HG02938 (cell line): ENCODE measurements at regions not wholly inside any gene's neighbourhood (a gene's known extent, or its start where the extent isn't known, plus 50 kb on each side); places are given as distances from the start of the nearest gene placed in this dataset.
A peak's percentile ranks its signal among the peaks of the same experiment; 100 is the strongest.

Experiments
- ATAC-seq: cut with Tn5 transposase; IDR thresholded peaks from one replicate; pipeline ENCODE4 v1.9.1; 2021; ENCODE audit warnings: mild to moderate bottlenecking, moderate library complexity; ENCODE audit not compliant: unreplicated experiment

- ATAC-seq: no peak
Observed at GRCh38 chr2:41936771-41937463, 110.9 kb upstream of the PKDCC start.

DNA sequence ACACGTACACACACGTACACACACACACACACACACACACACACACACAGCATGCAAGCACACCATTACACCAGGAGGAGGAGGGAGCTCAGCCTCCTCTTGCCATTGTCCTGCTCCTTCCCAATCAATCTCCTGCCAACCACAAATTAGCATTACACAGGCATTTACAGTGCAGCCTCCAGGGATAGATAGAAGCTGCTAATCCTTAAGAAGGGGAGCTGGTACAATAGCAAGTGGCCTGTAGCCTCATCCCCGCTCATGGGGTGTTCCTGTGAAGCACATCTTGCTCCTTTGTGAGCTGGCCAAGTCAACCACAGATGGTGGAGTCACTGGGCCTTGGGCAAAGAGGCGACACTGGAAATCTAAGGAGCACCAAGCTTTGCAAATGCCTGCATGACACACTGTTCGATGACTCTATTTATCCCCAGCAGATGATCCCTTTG is 110.3 kb upstream of the PKDCC start:
- no peak for ATAC-seq

DNA sequence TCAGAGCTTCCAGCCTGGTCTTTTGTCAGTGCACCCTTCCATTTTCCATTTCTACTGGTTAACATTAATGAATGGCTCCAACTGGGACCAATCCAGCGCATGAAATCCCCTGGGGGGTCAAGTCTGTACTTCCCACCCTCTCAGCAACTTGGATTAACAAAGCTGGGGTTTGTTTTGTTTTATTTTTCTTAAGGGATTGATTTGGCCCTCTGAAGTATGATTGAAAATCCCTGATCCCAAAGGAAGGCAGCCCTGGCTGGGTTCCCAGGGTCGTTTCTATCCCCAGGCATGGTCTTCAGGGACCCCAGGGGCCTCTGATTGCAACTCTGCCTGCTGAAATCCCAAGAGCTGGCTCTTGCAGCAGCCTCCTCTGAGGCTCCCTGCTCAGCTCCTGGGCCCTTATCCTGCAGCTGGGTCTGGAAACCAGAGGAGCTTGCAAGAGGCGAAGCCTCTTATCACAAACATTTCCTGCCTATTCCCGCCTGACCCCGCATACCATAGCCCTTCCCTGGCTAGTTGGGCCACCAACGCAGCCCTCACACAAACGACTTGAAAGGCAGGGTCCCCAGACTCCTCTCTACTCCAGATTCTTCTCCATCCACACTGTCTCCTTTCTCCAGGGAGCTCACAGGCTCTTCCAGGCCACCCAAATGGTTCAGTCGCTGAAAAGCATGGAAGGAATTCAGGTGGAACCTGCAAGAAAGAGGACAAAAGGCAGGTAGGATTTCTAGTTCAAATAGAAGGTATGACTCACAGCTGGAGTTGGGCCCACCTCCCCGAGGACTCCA is 109.7 kb upstream of the PKDCC start:
- no peak for ATAC-seq

- no peak for ATAC-seq
Observed at GRCh38 chr2:41940060-41940744, 107.6 kb upstream of the PKDCC start.

GRCh38 chr2:41940745-41941063 is 107.1 kb upstream of the PKDCC start:
- no peak for ATAC-seq

DNA sequence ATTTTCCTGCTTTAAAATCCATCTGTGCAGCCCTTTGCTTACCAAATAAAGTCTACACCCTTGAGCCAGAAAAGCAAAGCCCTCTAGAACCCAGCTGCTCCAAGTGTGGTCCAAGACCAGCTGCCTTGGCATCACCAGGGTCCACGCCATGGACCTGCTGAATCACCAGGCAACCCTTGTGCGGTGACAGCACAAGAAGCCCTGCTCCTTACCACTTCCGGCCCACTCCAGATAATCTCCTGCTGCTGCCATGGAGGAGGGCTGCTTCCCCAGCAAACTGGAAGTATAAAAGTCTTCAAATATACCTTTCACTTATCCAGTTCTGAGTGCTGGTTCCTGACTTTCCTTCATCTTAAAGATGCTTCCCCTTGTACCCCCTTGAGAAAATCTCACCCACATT is 106.0 kb upstream of the PKDCC start:
- ATAC-seq: no peak

DNA sequence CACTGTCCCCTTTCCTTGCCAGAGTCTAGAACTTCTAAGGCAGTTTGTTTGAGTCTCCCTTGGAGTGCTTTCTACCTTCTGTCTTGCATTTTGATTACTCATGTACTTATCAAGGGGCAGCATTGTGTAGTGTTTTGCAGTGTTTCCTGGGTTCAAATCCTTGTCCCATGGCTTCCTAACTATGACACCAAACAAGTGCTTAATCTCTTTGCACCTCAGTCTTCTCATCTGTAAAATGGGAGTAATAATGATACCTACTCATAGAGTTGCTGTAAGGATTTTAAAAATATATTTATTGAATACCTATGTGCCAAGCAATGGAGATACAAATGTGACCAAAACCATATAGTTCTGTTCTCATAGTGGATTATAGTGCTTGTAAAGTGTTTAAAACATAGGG is 105.5 kb upstream of the PKDCC start:
- no peak for ATAC-seq

- ATAC-seq: no peak
Observed at GRCh38 chr2:41943159-41943558, 104.7 kb upstream of the PKDCC start.

DNA sequence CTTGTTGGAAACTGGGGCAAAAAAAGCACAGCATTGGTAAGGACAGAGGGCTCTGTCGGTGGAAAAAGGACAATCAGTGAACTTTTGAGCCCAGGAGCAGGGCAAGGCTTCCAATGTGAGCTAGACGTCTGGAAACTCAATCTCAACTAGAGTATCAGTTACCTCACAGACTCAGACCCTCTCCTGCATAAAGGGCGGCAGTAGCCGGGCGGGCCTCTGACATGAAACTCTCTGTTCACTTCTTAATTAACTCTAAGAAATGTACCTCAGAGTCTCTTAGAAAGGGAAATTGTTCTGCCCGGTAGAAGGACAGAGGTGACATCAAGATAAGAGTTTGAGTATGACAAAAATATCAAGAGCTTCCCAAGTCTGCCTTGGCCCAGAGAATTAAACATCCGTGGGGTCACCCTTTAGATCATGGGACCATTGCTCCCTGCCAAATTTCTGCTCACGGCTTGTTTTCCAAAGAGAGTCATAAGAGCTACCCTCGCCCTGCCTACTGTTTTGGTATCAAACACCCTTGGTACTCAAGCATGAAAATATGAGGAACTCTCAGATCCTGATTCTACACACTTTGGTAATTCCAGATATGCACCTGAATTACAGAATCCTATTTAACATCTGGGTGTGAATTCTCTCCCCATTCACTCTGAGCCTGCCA is 103.5 kb upstream of the PKDCC start:
- no peak for ATAC-seq

- no peak for ATAC-seq
Observed at GRCh38 chr2:41947701-41948396, 100.0 kb upstream of the PKDCC start.

- ATAC-seq: no peak
Observed at GRCh38 chr2:41948397-41948763, 99.4 kb upstream of the PKDCC start.

- no peak for ATAC-seq
Observed at GRCh38 chr2:41949091-41949882, 98.5 kb upstream of the PKDCC start.

DNA sequence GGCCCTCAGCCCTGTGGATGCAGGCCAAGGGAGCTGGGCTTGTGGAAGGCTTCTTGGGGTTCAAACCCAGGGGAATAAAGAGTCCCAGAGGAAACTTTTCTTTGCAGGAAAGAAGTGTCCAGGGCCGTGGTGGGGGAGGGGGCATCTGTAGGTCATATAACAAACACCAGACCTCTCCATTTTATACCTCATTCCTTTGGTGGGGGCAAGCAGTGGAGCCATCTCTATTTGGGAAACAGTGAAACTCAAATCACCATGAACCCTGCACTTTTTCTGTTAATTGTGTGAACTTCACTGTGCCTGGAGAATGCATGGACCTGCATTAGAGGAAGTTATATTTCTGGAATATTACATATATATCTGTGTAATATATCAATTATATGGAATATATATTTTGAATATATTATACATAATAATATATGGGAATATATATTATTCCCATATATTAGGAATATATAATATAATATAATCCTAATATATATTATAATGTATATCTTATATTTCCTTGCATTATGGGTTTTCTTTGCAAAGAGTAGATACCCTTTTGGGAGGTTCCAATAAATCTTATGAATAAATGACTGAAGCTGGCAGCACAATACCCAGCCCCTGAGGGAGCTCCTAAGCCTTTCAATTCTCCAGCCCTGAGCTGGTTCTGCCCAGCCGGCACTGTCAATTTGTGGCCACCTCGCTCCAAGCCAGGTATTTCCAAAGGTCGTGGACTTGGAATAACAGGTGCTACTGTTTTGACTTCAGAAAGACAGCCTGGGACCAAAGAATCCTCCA is 97.7 kb upstream of the PKDCC start:
- ATAC-seq: no peak

- ATAC-seq: no peak
Observed at GRCh38 chr2:41950666-41950960, 97.2 kb upstream of the PKDCC start.

GRCh38 chr2:41954304-41955291 is 93.2 kb upstream of the PKDCC start:
- no peak for ATAC-seq

DNA sequence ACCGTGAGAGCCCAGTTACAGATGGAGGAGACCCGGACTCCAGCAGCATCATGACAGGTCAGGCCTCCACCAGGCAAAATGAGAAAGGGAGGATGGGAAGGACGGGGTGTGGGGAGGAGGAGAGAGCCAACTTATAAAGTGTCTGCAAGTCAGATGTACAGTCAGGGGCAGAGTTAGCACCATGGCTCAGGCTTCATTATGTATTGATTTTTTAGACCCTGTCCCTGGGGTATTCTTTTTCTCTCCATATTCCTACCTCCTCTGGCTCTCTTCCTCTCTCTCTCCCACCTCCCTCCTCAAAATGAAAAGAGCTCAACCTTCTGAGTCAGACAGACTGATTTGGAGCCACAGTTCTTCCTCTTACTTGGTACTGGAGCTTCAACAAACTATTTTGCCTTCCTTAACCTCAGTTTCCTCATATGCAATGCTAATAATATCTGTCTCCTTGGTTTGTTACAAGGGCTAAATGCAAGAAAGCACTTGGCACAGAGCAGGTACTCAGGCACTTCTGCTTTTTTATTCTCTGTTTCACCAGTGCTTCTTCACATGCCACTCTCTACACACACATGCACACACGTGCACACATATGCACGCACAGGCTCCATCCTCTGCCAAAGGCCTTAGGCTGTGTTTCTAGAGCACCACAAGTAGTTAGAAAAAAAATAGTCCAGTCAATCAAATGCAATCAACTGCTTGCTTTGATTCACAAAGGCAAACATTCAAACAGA is 92.3 kb upstream of the PKDCC start:
- ATAC-seq: peak; percentile 41

DNA sequence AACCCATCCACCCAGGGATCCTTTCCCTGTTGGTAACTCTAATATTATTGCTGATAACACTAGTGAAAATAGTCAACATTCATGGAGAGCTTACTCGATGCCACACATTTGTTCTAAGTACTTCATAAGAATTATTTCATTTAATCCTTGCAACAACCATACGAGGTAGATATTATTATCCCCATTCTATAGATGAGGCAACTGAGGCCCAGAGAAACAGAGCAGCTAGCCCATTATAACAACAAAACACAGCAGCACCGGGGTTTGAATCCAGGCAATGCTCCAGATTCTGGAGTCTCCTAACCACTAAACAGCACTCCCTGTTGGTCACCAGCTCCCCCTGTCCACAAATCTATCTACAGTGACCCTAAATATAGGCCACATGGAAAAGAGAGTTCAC is 90.4 kb upstream of the PKDCC start:
- no peak for ATAC-seq

- ATAC-seq: no peak
Observed at GRCh38 chr2:41958251-41958650, 89.6 kb upstream of the PKDCC start.
